ENCODE measurements at regions not wholly inside any gene's neighbourhood (a gene's known extent, or its start where the extent isn't known, plus 50 kb on each side); places are given as distances from the start of the nearest gene placed in this dataset.

DNA sequence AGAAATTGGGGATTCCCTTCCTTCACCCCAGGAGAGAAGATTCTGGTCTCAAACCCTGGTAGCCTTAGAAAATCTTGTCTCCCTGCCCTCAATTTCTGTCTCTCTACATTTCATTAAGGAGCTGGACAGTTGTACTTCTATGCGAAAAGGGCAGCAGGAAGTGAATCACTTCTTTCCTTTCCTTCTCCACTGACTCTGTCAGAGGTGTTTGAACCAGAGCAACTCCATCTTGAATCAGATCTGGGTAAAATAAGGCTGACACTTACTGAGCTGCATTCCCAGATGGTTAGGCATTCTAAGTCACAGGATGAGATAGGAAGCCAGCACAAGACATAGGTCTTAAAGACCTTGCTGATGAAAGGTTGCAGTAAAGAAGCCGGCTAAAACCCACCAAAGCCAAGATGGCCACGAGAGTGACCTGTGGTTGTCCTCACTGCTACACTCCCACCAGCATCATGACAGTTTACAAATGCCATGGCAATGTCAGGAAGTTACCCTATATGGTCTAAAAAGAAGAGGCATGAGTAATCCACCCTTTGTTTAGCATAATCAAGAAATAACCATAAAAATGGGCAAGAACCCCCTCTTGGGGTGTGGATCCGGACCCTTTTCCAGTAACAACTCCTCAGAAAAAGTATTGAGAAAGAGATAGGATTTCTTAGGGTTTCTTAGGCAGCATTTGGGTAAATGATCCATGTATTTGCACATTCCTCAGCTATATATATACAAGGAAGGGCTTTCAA lies 95.8 kb upstream of the PLCB4 start:
- no peak overlapping the region for H3K4me3 ChIP-seq
- no peaks in the 10 kb centered on the region for H4K20me1 ChIP-seq (replicated peaks; ENCODE audit: control insufficient read depth, insufficient read depth, low read length)
- no peaks in the 10 kb centered on the region for H3K9me3 ChIP-seq (replicated peaks; ENCODE audit: control insufficient read depth, insufficient read depth, low read depth, low read length)
- H3K9ac ChIP-seq (ENCODE audit: insufficient read depth in 1 of 2, low read depth in 2 of 2, low read length in 2 of 2) = no peak overlapping the region
- BruUV-seq (replicated peaks) = no TSS peak
- no peak for FAIRE-seq
- H3K27ac ChIP-seq (ENCODE audit: extremely low read depth, low read depth, low read length) = no peak overlapping the region
- ChIA-PET POLR2A (interaction anchor here (0.6 kb wide), 2 partner anchors 203 to 230 kb away, joined by 3 read pairs; no protein-coding TSS in a partner anchor), CTCF (ENCODE audit: low intra/inter-chr PET ratio) (no interaction called here)
- H3K36me3 ChIP-seq (ENCODE audit: control insufficient read depth, insufficient read depth, low read length) = no peaks in the 10 kb centered on the region
- in situ Hi-C loops (cut with MboI) (no loop called here), intact Hi-C loops (cut with micrococcal nuclease) (no loop called here)
- no peaks in the 10 kb centered on the region for H3K27me3 ChIP-seq (ENCODE audit: control insufficient read depth in 2 of 2, insufficient read depth in 2 of 2, low read length in 2 of 2)
- H3K4me1 ChIP-seq (replicated peaks in 1 of 2; ENCODE audit: control insufficient read depth in 2 of 2, insufficient read depth in 2 of 2, low read length in 2 of 2) = no peaks in the 10 kb centered on the region
- no peak overlapping the region for H2AFZ ChIP-seq (ENCODE audit: low read depth, low read length)
- no peaks in the 10 kb centered on the region for H3K79me2 ChIP-seq (ENCODE audit: control insufficient read depth, insufficient read depth, low read length)
- no peaks in the 10 kb centered on the region for H3K9me1 ChIP-seq (ENCODE audit: control insufficient read depth, insufficient read depth, low read length)
- 23% methylated on average over 4 of the region's 4 CpGs for WGBS (ENCODE audit: insufficient coverage, low coverage, missing lambda C conversion rate)
- no peak for ATAC-seq
- no peak overlapping the region for H3K4me2 ChIP-seq (ENCODE audit: insufficient read depth, low read length)
- DNase-seq (ENCODE audit: extremely low read depth in 1 of 4, low spot score in 3 of 4) = no peak
- TF ChIP-seq BCLAF1 (IDR thresholded peaks at IDR 0.05; ENCODE audit: borderline replicate concordance in 1 of 2, control insufficient read depth in 1 of 2, low read depth in 2 of 2, low read length in 1 of 2) = no peak
- TF ChIP-seq, protein P1, sequence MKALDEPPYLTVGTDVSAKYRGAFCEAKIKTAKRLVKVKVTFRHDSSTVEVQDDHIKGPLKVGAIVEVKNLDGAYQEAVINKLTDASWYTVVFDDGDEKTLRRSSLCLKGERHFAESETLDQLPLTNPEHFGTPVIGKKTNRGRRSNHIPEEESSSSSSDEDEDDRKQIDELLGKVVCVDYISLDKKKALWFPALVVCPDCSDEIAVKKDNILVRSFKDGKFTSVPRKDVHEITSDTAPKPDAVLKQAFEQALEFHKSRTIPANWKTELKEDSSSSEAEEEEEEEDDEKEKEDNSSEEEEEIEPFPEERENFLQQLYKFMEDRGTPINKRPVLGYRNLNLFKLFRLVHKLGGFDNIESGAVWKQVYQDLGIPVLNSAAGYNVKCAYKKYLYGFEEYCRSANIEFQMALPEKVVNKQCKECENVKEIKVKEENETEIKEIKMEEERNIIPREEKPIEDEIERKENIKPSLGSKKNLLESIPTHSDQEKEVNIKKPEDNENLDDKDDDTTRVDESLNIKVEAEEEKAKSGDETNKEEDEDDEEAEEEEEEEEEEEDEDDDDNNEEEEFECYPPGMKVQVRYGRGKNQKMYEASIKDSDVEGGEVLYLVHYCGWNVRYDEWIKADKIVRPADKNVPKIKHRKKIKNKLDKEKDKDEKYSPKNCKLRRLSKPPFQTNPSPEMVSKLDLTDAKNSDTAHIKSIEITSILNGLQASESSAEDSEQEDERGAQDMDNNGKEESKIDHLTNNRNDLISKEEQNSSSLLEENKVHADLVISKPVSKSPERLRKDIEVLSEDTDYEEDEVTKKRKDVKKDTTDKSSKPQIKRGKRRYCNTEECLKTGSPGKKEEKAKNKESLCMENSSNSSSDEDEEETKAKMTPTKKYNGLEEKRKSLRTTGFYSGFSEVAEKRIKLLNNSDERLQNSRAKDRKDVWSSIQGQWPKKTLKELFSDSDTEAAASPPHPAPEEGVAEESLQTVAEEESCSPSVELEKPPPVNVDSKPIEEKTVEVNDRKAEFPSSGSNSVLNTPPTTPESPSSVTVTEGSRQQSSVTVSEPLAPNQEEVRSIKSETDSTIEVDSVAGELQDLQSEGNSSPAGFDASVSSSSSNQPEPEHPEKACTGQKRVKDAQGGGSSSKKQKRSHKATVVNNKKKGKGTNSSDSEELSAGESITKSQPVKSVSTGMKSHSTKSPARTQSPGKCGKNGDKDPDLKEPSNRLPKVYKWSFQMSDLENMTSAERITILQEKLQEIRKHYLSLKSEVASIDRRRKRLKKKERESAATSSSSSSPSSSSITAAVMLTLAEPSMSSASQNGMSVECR (CRISPR knock-in tag; IDR thresholded peaks at IDR 0.05) = no peak
- no peak for TF ChIP-seq BHLHE40 (IDR thresholded peaks at IDR 0.05; ENCODE audit: low read length)
- TF ChIP-seq GTF2A2 (tag; IDR thresholded peaks at IDR 0.05) = peak; percentile 73; the same call in 1 of the 2 replicates
- no peak for TF ChIP-seq TSC22D4 (tag; IDR thresholded peaks at IDR 0.05)
- no peak for TF ChIP-seq SMAD2 (IDR thresholded peaks at IDR 0.05; ENCODE audit: low read depth, low read length)
- TF ChIP-seq CCNT2 (IDR thresholded peaks at IDR 0.05; ENCODE audit: borderline replicate concordance, extremely low read depth, insufficient read length, low read depth, low read length) = no peak

All from K562 (cell line).